NAMALWA (cell line): ENCODE measurements at regions not wholly inside any gene's neighbourhood (a gene's known extent, or its start where the extent isn't known, plus 50 kb on each side); places are given as distances from the start of the nearest gene placed in this dataset.

Experiments used
- DNase-seq: peaks from one replicate; pipeline ENCODE4 v3.0.0-alpha.2; 2015; ENCODE audit warnings: low spot score

DNA sequence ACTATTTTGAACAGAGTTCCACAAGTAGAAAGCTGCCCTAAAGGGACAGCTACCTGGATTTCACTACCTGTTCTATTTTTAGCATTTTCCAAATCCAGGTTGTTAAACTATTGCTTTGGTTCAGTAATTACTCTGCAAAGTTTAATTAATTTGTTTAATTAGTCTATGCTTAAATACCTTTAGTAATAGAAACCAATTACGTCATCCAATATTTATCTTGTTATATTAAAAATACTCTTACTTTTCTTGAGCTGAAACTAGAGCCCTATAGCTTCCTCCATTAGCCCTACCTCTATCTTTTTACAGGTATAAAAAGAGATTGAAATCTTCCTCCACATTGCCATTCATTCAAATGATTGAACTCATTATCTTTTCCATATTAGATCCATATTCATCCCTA is 514.6 kb downstream of the DSC3 start:
- no peak for DNase-seq

- DNase-seq: no peak
Measured at GRCh38 chr18:30527226-30527625, 515.3 kb downstream of the DSC3 start.

- DNase-seq: no peak
Measured at GRCh38 chr18:30522288-30522929, 520.1 kb downstream of the DSC3 start.

DNA sequence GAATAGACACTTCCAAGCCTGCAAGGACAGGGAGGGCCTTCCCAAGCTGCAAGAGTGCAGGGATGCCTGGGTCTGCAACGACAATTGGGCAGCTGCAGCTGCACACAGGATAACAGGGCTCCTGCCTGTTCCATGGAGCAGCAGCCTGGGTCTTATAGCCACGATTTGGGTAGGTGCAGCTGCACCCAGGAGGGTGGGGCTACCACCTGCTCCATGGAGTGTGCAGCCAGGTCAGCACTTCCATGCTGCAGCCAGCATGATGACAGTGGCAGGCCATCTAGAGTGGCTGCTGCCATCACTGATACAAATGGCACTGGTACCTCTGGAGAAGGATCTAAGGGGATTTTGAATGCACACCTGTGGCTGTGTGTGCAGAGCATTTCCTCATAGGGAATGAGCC is 528.5 kb downstream of the DSC3 start:
- no peak for DNase-seq

GRCh38 chr18:30512872-30513271 is 529.7 kb downstream of the DSC3 start:
- no peak for DNase-seq

- no peak for DNase-seq
Measured at GRCh38 chr18:30510882-30511281, 531.7 kb downstream of the DSC3 start.

GRCh38 chr18:30501594-30501993 is 540.9 kb downstream of the DSC3 start:
- DNase-seq: no peak

DNA sequence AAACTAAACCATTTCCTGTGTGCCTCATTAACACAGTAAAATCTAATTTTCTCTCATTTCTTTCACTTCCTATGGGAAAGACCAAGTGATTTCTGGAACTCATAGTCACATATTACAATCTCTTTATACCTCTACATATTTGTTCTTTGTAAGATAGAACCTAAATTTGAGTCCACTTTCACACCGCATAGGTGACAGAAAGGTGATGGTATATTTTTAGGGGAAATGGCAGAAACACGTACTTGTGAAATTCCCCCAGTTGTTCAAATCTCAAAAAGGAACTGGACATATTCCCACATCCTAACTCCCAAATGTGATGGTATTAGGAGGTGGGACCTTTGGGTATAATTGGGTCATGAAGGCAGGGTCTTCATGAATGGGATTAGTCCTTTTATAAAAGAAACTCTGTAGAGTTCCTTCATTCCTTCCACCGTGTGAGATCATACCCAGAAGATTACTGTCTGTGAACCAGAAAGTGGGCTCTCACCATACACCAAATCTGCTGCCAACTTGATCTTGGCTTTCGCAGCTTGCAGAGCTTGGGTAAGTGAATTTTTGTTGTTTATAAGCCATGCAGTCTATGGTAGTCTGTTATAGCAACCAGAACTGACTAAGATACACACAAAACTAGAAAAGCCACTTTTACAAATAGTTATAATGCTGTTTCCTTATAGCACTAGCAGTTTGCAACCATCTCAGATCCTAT is 542.1 kb downstream of the DSC3 start:
- no peak for DNase-seq

DNA sequence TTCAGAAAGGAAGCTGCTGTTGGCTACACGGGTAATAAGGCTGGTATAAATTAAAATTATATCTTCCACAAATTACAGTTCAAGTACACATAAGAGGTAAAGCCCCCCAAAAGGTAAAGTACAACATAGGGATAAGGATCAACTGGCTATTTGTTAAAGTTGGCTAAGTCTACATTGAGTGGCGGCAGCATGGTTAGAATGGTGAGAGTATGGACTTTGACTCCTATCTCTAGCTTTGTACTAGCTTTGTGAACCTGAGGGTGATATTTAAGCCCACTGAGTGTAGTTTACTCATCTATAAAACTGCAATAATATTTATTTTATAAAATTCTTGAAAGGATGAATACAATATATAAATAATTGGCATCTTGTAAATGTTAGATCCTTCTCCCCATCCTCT is 542.8 kb downstream of the DSC3 start:
- DNase-seq: no peak

DNA sequence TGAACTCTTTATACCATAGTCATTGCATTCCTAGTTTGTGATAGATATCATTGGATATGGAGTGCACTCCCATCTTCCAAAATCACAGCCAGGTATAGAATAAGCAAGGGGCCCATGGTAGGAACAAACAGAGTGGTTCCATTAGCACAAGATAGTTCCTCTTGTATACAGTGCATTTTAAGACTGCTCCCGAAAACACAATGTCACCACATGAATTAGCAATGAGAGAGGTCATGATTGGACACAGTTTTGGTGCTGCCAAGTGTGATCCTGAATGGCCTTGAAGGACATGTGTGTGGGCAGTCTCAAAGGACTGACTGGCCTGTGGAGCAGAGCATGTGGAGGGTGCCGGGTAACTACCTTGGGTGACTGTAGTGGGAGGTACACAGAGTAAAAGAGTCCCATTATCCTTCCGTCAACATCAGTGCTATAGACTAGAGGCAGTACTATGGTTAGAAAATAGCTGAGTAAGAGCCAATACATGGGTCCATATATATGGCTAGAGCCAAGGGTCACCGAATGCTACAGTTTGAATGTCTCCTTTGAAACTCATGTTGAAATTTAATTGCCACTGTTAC is 549.9 kb downstream of the DSC3 start:
- no peak for DNase-seq

GRCh38 chr18:30491815-30492551 is 550.6 kb downstream of the DSC3 start:
- no peak for DNase-seq

GRCh38 chr18:30489890-30490643 is 552.5 kb downstream of the DSC3 start:
- DNase-seq: no peak

DNA sequence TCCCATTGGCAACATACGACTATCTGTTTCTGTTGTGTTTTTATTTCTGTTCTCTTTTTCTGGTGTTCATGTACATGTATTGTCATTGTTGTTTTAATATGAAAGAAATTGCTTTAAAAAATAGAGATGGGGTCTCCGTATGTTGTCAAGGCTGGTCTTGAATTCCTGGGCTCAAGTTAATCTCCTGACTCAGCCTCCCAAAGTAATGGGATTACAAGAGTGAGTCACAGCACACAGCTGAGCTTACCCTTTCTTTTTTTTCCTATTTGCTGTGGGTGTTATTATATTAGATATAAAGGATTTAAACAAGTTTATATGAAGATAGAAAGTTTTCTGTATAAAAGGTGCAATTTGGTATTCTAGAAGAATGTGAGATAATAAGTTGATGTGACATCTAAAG is 554.6 kb downstream of the DSC3 start:
- no peak for DNase-seq

- DNase-seq: no peak
Measured at GRCh38 chr18:30486856-30487255, 555.7 kb downstream of the DSC3 start.

DNA sequence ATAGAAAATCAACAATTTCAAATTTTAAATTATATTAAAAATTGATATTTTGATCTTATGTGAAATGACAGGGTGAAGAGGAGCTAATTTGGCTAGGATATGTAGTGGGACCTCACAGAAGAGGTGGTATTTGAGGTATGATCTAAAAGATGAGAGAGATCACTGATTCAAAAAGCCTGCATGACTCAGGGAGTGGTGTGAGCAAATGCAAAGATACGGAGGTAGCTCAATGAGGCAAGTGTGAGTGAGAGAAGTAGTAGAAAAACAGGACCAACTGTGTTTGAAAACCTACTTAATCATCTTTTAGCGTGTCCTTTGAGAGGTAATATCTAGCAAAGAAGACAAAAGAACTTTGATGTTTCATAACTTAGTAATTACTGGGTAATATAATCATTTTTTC is 557.5 kb downstream of the DSC3 start:
- DNase-seq: no peak

- no peak for DNase-seq
Measured at GRCh38 chr18:30481871-30482270, 560.7 kb downstream of the DSC3 start.

DNA sequence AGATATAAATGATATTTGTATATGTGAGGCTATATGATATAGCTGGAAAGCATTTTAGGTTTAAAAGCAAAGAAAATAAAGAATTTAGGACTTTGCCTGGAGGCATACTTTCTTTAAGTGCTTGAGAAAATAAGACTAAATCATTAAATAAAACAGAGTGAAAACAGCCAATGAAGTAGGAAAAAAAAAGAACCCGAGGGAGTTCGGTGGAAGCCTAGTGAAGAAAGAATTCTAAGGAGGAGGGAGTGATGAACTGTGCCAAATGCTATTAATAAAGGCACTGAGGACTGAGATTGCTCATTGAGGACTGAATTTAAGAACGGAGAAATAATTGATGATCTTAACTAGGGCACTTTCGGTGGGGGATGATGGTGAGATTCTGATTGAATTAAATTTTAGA is 573.5 kb downstream of the DSC3 start:
- DNase-seq: no peak

DNA sequence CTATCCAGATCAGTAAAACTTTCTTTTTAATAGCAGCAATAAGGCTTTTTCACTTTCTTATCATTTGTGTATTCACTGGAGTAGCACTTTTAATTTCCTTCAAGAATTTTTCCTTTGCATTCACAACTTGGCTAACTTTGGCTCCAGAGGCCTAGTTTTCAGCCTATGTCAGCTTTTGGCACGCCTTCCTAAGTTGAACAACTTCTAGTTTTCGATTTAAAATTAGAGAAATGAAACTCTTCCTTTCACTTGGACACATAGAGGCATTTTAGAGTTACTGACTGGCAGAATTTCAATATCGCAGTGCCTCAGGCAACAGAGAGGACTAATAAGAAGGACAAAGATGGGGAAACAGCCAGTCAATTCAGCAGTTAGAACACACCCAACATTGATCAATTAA is 577.4 kb downstream of the DSC3 start:
- DNase-seq: no peak

DNA sequence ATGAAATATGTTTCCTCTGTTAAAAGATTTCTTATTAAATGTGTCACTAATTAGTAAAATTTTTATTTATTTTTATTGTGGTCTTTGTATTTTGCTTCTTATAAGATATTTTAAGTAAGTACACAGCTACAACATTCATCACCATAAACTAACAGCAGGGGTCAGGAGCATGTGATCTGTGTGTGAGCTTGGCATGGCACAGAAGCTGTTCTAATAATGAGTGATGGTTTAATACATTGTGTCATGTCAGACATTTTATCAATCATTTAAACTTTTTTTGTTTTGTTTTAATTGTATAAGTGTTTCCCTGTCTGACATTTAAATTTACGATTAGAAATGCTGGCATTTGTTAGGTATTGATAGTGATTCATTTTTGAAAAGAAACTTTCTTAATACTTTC is 585.4 kb downstream of the DSC3 start:
- no peak for DNase-seq

GRCh38 chr18:30455741-30456140 is 586.8 kb downstream of the DSC3 start:
- DNase-seq: no peak

DNA sequence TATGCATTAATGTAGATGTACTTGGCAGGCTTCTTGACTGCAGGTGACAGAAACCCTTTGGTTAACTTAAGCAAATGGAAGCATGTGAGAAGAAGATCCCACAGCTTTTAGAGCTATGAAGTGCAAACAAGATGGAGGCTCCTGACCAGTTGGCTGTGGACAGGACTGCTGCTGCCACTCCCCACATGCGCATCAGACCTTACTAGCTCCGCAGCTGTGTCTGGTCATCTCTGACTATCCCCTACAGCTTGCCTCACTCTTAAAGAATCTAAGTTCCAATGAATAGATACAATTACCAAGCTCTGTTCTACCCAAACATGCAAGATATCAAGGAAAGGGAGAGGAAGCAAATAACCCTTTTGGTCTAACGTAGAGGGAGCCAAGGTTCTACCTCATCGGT is 587.6 kb downstream of the DSC3 start:
- no peak for DNase-seq

GRCh38 chr18:30451981-30452380 is 590.6 kb downstream of the DSC3 start:
- DNase-seq: no peak
